ENCODE measurements at regions not wholly inside any gene's neighbourhood (a gene's known extent, or its start where the extent isn't known, plus 50 kb on each side); places are given as distances from the start of the nearest gene placed in this dataset.
A peak's percentile ranks its signal among the peaks of the same experiment; 100 is the strongest.

DNA sequence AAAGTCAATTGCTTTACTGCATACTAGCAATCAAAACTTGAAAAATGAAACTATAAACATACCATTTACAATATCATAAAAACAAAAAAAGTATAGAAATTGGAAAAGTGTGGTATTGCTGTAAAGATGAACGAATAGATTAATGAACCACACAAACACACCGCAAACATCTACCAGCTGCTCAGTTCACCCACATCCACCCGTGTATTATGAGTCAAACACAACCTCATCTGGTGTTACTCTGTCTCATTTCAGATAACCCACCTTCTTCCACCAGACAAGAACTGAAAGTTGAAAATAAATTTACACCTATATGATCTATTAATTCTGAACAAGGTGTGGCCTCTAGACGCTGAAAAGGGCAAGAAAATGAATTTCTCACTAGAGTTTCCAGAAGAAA, 53.3 kb downstream of the BLID start:
- no peak for DNase-seq (ENCODE audit: low read depth in 2 of 2)

DNA sequence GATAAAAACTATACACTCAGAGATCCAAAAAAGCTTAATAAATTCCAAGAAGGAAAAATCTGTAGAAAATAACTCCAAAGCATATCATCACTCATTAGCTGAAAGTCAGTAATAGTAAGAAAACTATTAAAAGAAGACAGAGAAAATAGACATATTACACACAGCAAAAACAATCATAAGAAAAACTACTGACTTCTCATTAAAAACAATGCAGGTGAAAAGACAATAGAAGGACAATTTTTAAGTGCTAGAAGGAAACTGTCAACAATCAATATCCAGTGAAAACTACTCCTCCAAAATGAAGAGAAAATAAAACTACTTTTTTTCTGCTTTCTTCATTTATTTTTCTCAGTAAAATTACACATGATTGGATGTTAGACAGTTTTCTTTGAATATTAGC, 56.5 kb downstream of the BLID start:
- DNase-seq (ENCODE audit: low read depth in 2 of 2): no peak

DNA sequence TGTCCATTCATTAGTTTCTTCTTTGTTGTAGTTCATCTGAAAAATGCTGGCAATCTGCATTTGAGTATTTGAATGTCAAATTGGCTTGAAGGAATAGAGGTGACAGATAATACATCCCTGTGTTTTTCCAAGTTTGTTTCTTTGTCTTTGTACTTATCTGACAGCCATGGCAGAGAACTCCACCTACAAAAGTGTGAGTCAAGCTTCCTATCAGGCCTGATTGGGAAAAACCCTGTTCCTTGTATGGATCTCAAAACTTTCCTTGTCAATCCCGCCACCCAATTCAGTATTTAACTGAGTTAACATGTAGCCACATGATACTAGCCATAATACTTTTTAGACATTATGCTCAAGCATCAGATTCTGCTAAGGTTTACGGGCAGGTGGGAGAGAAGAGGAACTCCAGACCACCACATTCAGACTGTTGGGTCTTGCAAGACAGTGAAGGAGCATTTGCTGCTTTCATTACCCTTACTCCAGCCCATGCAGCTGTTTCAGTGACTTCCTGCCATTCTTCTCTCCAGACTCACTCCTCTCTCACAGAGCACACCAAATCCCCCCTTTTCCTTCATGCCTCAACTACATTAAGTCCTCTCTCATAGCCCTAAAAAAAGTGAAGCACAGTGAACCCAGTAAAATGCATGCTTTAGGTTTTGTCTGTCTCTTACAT, 65.9 kb downstream of the BLID start:
- DNase-seq (ENCODE audit: low read depth in 2 of 2): no peak

DNA sequence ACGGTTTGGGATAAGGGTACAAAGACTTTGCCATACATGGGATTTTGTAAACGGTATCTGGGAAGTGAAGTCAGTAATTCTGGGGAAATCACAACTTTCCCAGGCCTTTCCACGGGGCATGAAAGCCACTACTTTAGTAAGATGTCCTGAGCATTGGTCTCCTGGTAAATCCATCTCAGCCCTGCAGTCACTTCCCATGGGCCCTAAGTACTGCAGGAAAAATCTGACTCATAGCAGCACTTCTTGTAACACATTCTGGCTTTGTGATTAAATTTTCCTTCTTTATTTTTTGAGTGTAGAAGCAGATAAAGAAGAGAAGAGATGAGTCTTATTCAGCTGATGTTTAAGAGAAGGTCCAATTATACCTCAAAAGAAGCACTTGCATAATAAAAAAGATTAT, 67.6 kb downstream of the BLID start:
- no peak for DNase-seq (ENCODE audit: low read depth in 2 of 2)

DNA sequence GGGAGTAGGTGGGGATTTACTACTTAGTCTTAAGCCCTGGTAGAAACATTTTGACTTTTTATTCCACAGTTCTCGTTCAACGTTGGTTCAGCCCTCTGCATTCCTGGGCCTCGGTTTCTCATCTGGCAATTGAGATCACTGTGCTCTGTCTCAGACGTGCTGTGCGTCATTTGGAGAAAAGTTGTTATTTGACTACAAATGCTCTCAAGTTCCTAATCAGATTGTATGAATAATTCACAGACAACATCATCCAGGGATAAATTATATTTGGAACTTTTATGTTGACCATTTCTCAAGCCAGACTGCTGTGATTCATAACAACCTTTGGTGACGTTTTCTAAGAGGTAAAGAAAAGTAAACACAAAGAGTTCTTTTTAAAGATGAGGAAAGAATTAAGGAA, 69.2 kb downstream of the BLID start:
- DNase-seq (ENCODE audit: low read depth in 2 of 2): no peak

DNA sequence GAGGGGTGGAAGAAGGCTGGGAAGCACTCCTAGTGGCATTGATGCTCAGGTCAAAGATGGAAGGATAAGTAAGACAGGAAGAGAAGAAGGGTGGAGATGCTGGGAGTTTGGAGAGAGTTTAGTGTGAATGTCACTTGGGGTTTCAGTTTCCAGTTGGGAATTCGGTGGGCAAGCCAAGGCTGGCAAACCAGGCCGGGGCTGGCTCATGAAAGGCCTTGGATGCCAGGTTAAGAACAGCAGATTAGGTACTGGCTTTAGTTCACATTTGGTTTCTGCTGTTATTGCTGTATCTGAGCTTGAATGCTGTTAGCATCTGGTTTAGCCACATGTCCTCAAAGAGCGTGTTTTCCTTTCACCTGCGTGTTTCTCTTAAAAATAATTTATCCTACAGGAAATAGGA, 69.6 kb downstream of the BLID start:
- no peak for DNase-seq (ENCODE audit: low read depth in 2 of 2)

DNA sequence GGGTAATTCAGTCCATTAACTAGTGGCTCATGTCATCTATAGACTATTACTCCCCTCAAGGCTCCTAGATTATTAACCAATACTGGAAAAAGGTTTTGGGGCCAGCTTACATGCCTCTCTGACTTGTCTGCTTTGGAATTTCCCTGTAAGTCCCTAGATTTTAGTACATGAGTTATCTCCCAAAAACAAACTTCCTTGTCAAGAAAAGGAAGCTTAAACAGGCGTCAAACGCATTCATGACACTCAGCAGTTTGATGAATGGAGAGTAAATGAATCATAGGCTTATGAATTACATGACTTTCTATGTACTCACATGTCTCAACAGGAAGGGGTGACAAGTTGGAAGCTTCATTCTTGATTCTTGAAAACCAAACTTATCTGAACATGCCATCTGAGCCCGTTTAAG, 70.8 kb downstream of the BLID start:
- peak; percentile 74 to 81 for DNase-seq (ENCODE audit: low read depth in 2 of 2)

DNA sequence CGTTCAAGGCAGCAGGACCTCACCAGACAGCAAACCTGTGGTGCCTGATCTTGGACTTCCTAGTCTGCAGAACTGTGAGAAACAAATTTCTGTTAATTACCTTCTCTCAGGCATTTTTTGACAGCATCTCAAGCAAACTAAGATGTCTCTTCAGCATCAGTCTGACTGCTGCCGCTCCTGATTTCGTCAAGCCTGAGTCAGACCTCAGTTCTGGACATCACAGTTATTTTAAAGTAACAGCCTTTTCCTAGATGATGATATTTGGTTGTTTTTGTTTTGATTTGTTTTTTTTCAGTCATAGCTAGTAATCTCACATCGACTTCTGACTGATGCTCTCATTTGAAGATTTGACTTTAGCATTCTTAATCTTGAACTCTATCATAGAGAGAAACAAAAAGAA, 71.9 kb downstream of the BLID start:
- no peak for DNase-seq (ENCODE audit: low read depth in 2 of 2)

DNA sequence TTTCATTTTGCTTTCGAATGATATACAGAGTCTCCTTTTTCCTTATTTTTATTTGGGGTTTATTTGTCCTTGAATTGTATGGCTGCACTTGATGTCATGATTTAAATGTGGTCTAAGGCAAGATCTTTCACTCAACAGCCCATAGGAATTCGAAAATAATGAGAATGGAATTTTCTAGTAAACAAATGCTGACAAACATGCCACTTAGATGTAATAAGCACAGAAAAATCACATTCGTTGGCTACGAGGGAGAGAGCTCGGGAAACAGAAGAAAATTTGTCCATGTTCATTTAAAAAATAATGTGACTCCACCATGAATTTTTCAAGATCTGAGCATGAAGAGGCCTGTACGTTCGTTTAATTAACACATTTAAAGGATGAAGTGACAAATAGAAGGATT, 73.0 kb downstream of the BLID start:
- no peak for DNase-seq (ENCODE audit: low read depth in 2 of 2)

DNA sequence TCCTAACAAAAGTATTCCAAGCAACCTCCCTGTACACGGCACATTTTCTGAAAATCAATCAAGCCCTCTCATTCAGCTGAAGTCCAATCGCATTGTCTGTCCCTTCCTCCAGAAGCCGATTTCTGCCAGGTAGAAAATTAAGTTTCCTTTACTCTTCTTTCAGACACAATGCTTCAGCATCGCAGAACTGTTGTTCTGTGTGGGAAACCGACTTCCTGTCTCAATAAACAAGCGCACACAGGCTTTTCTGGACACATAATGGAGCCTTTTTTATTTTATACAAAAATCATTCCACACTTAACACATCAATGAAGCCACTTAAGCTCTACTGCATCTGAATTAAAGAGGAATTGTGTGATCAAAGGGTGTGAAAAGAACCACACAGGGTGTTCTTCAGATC, 75.6 kb downstream of the BLID start:
- no peak for DNase-seq (ENCODE audit: low read depth in 2 of 2)

DNA sequence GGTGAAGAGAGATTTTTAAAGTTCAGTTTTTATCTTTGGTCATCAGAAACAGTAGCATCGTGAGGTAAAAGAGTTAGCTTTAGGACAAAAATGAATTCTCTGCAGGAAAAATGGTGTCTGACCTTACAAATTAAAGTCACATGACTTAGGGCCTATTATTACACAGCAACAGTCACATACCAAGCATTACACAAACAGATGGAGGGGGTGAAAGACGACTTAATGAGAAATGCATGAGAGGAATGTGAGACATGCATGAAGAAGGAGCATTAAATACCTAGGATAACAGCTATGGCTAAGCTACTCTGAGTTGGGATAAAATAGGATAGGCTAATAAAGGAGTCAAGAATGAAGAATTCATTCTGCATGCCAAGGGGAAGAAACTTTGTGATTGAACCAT, 77.5 kb downstream of the BLID start:
- DNase-seq (ENCODE audit: low read depth in 2 of 2): peak; percentile 91 to 92

DNA sequence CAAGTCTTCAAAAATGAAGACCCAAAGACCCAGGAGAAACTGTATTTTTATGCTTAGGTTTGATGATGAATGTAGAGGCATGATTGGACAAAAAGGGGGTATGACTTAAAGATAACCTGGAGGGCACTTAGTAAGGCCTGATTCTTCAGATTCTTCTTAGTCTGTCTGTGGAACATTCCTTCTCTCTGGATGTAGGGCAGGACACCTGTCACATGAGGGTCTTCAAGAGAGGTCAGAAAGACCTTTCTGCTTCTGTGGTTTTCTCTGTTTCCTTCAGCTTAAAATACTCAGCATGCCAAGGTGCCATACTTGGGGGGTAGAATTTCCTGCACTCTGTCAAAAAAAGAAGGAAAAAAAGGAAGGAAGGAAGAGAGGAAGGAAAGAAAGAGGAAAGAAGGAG, 78.1 kb downstream of the BLID start:
- no peak for DNase-seq (ENCODE audit: low read depth in 2 of 2)

DNA sequence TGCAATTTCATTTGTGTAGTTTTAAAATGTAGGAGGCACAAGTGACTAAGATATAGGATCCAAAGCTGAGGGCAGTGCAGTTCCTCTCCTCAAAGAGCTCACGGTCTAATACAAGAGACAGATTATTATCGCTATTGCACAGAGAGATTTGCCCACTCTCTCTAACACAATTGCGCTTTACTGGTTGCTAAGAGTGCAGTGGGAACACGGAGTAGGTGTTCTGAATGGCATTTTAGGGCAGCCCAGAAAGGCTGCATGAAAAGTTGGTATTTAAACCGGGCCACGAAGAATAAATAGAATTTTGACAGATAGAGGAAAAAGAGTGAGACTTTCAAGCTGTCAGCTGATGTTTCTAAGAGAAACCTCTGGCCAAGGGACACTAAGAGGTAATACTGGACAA, 79.5 kb downstream of the BLID start:
- no peak for DNase-seq (ENCODE audit: low read depth in 2 of 2)

DNA sequence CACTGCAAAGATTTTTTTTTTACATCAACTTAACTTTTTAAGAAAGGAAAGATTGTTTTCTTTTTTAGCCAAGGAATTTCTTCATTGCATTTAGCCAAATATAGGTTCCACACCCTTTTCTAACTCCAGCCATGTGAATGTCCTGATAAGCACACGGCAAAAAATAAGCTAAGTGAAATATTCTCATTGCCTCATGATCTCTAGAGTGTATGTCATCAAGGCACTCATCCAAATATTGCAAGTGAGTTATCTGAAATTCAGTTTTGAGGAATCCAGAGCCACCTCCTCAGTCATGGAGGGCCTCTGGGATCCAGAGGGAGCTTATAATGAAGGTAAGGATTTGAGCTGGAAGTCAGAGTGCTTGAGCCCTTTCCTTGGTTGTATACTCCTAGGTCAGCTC, 80.0 kb downstream of the BLID start:
- DNase-seq (ENCODE audit: low read depth in 2 of 2): peak; percentile 70 to 73

DNA sequence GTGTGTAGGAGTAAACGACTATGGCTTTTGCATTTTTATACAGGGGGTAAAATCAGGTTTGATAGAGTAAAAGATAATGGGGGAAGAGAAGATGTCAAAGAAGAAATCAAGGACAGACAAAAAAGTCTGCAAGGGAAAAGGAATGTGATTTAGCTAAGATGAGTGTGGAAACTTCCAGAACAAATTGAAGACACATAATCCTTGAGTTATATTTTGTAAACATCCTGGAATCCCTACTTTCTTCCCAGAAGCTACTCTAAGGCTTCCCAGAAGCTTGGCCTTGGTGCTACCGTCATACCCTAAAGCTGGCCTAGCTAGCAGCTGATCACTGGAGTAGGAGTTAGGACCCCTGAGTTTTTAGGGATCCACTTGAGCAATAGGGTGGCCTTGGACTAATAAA, 82.4 kb downstream of the BLID start:
- DNase-seq (ENCODE audit: low read depth in 2 of 2): no peak

DNA sequence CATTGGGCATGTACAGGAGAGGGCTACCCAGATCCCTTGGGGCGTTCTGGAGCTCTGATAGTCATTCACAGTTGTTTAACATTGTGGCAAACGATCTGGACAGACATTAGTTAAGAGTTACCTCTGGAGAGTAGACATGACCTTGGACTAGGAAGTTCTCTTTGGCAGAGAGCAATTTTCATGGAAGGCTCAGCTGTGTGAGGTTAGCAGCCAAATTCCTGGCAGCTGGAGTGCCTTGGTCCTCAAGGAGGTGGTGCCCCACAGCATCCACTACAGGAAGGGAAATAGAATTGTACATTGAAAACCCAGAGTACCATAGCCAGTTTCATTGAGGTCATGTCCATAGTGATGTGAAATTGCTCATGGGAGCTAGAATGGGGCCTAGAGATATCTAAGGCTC, 82.8 kb downstream of the BLID start:
- DNase-seq (ENCODE audit: low read depth in 2 of 2): no peak

DNA sequence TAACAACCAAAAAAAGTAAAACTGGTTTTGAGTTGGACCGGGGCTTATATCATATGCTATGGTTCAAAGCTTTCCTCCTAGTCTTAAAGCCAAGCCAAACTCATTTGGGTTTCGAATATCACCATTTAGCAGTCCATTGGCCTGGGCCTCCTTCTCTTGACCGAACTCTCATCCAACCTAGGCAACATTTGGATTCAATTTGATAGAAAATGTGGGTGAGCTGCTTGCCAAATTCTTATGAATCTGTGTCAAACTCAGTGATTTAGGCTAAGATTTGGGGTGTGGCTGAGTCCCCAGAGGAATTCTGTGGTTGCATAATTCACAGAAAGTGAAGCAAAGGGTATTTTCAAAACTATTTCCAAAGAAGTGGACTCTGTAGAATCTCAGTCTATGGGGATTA, 83.7 kb downstream of the BLID start:
- DNase-seq (ENCODE audit: low read depth in 2 of 2): peak; percentile 98 to 99

DNA sequence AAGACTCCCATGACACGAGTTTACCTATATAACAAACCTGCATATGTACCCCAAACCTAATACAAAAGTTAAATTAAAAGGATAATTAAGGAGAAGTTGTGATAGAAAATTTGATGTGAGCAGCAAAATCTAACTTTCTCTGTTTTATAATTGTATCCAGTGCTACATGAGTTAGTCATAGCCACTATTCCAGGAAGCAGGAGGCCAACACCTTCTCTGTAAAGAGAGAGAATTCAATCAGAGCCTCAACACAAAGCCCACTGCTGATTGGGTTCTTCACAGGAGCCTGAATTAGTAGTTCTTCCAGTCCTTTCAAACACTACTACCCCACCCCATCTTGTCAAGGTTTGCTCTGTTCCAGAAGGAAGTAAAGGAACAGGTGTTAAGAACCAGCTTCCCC, 84.2 kb downstream of the BLID start:
- no peak for DNase-seq (ENCODE audit: low read depth in 2 of 2)

DNA sequence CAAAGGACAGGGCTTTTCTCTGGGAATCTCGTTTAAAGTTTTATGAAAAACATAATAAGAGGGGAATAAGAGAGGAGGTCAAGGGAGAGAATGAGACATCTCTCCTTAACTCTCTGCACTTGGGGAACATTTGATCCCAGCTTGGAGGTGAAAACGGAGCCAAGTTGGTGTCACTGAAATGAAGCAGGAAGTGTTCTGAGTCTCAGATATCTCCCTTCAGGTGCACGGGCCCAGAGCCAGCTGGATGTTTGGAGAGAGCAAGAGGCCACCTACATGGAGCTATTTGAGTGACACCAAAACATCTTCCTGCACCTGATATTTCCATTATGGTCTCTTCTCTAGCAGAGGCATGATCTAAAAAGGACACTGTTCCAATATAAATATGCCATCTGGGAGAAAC, 85.7 kb downstream of the BLID start:
- no peak for DNase-seq (ENCODE audit: low read depth in 2 of 2)

DNA sequence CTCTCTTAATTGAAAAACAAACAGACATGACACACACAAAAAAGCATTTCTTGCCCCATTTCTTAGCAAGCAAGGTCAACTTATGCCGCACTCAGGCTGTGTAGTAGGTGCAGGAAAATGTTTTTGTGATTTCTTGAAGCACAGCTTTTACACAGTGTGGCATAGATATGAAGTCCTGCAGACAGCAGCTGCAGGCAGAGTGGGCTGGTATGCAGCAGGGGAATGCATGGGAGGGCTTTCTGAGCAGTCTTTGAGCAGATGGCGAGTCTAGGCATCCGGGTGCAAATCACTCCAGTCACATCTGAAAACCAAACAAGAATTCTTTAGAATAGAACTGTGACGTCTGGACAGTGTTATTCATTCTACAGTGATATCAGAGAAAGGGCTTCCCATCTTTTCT, 87.5 kb downstream of the BLID start:
- DNase-seq (ENCODE audit: low read depth in 2 of 2): no peak

DNA sequence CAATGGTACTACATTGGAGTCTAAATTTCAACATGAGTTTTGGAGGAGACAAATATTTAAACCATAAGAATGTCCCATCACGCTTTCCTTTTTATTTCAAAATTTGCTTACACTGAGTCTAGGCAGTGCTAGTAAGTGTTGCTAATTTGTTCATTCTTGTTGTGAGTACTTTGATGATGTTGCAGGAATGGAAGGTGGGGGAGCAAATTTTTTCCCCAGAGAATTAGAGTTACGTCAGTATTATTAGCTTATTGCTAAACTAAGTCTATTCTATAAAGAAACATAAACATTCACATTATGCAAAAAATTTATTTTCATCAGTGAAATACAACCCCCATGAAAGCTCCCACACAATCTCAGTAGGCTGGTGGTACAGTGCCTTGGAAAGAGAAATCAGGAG, 88.0 kb downstream of the BLID start:
- no peak for DNase-seq (ENCODE audit: low read depth in 2 of 2)

DNA sequence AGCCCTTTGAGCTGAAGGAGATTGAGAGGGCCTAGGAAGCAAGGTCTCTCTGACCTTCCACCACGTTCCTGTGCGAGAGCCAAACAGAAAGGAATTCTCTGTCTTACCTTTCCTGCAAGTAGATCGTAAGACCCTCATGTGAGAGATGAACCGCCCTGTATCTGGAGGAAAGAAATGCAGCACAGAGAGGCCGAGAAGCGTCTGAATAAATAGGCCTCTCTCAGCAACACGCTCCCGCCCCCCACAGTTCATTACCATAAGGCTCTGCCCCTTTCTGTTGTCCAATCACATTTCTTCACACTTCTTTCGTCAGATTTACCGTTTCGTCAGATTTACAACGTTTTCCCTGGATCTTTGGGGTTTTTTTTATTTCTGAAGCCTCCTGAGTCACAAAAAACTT, 90.3 kb downstream of the BLID start:
- no peak for DNase-seq (ENCODE audit: low read depth in 2 of 2)

DNA sequence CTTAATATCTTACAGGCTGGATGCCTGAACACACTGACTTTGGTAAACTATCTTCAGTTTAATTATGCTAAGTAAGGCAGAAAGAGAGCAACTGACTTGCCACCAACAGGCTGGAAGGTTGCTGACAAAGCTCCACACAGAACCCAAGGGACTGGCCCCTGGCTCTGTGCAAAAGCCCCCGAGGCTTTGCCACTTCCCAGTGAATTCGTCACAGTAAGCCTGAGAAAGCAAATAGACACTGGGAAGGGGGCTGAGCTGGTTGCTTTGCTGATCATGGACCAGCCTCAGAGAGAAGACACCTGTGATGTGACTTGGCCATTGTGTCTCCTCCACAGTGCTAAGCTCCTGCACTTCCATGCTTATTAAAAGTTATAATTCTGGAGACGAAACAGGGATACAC, 91.7 kb downstream of the BLID start:
- DNase-seq (ENCODE audit: low read depth in 2 of 2): no peak

DNA sequence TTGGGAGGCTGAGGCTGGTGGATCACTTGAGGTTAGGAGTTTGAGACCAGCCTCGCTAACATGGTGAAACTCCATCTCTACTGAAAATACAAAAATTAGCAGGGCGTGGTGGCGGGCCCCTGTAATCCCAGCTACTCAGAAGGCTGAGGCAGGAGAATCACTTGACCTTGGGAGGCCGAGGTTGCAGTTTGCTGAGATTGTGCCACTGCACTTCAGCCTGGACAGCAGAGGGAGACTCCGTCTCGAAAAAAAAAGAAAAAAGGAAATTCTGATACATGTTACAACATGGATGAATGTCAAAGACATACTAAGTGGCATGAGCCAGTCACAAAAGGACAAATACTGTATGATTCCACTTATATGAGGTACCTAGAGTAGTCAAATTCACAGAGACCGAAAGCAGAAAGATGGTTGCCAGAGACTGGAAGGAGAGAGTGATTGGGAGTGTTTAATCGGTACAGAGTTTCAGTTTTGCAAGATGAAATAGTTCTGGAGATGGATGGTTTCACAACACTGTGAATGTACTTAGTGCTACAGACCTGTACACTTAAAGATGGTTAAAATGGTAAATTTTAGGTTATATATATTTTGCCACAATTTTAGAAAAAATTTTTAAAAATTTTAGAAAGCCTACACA, 92.3 kb downstream of the BLID start:
- DNase-seq (ENCODE audit: low read depth in 2 of 2): no peak
